ENCODE measurements at regions not wholly inside any gene's neighbourhood (a gene's known extent, or its start where the extent isn't known, plus 50 kb on each side); places are given as distances from the start of the nearest gene placed in this dataset.
"Not testable (repeated sequence)": the region's sequence is repeated elsewhere in the genome, so short reads cannot be mapped to it uniquely, and the experiment has no call there.

DNA sequence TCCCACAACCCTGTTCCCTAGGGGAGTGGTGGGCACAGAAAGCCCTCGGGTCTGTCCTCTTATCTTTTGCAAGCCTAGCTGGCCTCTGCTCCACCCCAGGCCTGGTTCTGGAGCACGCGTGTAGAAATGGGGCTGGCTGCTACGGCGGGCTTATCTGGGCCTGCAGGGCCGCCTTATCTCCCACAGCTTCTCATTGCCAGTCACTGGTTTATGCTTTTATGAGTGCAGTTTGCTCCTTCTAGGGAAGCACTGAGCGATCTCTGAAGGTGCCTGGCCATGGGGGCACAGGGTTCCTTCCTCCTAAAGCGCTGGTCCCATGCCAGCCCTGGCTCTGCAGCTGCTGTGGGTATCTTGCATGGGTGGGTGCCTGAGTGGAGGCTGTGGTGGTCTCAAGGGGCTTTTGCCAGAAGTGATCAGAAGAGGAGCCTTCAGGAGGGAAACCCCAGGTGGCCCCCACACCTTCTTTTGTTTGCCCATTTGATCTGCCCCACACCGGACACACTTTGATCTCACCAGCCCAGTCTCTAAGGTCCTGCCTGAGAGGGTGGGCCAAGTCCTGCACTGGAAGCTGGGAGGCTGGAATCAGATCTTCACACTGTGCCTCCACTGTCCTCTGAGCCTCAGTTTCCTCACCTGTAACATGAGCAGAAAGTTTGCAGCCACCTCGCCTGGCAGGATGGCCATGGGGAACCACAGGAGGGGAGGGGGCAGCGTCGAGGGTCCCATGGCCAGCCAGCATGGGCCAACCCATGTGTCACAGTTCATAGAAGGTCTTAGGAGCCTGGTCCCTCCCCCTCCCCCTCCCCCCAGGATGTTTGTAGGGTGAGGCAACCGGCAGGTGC lies 86.6 kb upstream of the FGF3 start:
- DNase-seq = no peak

DNA sequence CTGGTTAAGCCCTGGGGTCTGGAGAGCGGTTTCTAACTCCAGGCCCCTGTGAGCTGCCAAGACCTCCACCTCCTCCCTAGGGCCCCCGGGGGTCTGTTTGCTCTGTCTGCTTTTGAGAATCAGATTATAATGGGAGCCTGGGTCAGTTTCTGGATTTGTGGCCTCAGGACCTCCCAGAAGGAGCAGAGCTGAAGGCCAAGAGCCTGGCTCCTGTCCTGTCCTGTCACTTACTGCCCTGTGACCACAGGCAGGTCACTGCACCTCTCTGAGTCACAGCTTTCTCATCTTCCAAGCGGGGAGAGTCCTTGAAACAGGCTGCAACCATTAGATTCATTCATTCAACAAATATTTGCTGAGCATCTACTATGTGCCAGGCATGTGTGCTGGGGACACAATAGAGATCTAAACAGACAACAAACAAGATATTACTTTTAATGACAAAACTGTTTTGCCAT lies 87.3 kb upstream of the FGF3 start:
- DNase-seq = no peak

DNA sequence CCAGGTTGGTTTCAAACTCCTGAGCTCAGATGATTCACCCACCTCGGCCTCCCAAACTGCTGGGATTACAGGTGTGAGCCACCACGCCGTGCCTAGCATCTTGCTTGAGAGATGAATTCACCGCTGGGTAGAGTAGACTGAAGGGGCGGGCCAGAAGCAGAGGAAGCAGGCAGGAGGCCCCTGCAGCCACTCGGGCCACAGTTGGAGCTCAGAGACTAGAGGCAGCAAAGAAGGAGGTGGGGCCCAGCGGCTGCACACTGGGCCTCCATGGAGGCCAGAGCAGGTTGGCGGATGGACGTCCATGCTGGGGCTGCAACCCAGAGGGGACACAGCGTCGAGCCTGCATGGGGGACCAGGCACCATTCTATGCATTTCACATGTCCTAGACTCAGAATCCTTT lies 88.4 kb upstream of the FGF3 start:
- no peak for DNase-seq

DNA sequence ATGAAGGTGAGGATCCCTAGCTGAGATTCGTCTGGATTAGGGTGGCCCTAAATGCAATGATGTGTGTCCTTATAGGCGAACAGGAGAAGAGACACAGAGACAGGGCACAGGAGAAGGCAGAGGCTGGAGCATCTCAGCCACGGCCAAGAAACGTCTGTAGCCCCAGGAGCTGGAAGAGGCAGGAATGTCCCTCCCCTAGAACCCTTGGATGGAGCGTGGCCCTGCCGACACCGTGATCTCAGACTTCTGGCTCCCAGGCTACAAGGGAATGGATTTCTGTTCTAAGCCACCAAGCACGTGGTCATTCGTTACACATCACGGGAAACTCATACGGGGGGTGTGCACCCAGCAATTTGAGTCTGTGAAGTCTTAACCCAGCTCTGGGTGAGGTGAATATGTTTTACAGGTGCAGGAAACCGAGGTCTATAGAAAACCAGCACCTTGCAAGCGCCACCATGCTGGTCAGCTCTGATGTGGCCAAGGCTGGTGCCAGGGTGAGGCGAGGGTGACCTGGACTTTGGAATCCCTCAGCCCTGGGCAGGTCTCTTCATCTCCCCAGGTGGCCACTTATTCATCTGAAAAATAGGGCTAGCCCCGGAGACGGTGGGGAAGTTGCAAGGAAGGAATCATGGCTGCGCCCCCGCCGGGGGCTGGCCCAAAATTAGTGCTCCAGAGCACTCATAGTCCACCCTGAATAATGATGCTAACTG lies 89.5 kb upstream of the FGF3 start:
- DNase-seq = no peak

DNA sequence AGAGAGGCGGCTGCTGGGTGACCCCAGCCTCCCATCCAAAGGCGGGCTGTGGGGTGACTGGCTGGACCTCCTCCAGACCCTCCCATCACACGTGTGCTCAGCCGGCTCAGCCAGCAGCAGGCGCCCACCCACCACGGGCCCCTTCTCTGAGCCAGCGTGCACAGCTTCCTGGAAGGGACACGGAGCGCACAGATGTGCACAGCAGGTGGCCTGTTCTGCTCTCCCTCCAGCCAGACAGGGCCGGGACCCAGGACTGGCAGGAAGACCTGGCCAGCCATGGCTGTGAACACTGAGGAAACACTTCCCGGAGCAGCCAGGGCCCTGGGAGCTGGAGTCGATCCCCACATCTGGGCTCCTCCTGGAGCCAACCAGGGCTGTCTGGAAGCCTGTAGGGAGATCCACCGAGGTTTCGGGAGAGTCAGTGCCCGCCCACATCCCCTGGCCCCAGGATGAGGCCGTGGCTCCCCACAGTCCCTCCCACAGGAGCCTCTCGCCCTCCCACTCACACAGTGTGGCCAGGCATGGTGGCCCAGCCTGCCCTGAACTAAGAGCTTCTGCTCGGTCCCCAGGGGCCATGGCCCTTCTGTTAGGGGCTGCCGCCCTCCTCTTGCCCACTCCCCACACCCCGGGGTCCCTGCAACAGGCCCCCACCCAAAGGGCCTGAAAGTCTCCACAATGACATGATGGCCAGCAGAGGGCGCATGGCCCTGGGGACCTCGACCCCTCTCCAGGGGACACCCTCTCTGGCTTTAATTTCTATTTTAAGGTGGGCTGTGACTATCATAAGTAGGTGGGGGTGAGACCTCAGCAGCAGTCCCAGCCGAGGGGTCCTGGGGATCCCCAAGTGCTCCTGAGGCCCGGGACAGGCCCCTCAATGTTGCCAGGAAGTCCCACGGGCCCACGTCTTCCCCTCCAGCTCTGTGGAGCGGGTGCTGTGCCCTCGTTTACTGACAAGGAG lies 90.6 kb upstream of the FGF3 start:
- no peak for DNase-seq

DNA sequence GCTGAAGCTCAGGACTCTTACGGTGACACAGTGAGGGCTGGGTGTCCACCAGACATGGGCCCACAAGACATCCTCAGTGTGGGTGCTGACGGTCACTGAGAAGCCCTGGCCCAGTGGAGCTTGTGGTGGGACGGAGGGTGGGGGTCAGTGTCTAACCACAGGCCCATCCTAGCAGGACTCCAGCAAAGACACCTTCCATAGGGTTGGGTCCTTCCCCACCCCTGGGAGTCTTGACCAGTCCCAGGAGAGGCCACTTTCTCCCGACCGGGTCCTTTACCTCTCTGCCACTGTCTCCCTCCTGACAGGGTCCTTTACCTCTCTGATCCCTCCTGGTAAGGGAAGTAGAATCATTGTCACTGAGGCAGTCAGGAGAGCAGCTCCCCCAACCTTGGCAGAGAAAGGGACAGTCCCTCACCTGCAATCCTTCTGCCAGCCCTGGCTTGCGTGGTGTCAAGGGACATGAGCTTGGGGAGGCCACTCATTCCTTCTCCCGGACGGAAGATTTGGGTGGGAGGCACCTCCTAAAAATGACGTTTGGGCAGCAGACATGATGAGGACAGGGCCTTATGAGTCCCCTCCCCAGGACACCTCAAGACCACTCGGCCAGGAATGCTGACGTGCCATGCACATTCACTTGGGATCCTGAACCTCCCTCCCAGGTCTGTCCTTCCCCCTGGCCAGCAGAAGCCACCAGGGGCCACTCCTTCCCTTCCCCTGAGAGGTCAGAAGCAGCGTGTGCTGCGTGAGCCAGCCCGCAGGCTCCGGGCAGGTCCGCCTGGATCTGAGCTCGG lies 91.5 kb upstream of the FGF3 start:
- DNase-seq = no peak

DNA sequence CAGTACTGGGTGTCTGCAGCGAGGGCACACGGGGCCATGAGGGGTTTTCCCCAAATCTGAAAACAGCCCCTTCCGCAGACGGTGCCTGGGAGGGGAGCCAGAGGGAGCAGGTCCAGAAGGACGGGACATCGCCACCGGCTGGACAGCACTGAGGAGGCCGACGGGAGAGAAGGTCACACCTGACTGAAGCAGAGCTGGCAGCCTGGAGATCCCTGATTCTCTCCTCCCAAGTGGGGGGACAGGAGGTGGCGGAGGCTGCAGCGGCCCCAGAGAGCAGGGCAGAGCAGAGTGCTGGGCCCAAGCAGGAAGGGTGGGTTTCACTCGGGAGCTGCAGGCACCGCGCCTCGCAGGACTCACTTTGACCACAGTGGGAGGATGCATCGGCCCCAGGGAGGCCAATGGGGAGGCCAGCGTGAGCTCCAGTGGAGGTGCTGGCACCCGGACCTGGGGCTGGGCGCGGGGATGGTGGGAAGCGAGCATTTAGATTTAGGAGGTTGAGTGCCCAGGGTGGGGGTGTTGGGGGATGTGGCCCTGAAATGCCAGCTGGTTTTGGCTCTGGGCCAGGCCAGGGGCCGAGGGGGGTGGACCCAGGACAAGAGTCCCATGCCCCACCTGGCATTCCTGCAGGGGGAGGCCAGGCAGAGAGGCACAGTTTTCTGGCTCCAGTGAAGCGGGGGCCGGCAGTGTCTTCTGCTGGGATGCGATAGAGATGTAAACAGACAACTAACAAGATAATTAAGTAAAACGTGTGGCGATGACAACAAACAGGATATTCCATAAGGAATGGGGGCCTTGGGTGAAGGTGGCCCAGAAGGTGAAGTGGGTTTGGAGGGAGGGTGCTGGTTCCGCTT lies 92.3 kb upstream of the FGF3 start:
- no peak for DNase-seq

DNA sequence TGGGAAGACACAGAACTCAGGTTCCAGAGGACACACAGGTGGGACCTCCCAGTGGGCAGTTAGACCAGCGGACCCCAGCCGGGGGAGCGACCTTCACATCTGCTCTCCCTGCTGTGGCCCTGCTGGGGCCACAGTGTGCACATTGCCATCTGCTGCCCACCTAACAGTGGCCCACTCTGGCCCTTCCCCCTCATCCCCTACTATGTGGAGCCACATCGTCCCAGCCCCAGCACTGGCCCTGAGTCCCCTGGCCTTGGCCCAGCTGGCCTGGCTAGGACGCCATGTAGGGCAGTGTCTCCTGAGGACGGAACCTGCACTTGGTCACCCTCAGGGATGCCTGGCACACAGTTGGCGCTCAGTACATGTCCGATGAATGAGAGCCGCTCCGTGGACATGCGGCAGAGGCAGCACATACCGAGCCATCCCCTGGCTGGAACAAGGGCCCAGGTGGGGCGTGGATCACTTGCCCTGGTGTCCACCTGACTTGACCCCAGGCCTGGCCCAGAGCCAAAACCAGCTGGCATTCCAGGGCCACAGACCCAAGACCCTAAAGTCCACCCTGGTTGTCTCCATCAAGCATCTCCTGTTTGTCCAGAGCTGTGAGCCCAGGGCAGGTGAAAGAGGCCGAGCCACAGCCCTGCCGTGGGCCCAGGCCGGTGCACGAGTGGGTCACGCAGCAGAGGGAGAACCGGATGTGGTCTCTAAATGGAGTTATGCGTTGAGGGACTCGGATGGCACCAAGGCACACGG lies 93.1 kb upstream of the FGF3 start:
- no peak for DNase-seq

DNA sequence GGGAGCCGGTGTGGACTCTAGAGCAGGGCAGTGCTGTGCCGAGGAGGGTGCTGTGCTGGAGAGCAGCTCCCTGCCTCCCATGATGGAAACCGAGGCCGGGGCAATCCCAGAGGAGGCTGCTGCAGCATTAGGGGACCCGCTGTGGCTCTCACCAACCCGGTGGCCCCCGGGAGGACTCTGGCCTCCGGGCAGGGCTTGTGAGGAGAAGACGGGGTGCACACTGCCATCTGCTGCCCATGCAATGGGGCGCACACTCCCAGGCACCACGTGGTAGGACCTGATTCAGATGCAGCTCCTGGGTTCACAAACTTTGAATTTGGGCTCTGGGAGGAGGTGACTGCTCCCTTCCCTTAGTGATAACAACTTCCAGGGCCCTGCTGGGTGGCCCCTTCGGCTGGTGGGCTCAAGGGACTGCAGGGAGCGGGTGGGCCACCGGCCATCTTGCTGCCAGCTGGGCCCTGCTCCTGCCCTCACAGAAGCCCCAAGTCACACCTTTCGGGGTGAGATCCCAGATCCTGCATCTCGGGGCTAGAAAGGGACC lies 93.8 kb upstream of the FGF3 start:
- no peak for DNase-seq

DNA sequence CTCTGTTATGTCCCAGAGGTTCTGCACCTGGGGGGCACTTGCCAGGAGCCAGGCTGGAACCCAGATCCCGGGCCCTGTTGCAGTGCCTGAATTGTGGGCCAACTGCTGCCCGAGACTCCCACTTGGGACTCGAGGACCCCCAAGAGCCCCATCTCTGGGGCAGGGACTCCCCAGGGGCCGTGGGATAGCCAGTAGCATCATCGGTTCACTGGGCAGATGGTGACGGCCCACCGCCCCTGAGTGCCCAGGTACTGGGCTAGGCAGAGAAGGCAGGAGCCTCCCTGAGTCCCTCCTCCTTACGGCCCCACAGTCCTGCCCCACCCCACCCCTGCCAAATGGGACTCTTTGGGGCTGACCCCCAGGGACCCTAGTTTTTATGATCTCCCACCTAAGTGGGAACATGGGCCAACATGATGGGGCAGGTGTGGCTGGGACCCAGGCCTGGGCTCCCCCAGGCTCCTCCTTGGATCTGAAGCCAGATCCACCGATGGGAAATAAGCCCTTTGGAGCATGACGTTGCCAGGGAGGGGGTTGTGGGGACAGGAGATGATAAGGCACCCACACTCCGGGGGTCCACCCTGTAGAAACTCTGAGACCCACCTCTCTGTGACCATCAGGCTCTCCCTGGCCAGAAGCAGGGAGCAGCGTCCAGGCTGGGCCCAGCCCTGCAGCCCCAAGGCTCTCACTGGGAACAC lies 94.5 kb upstream of the FGF3 start:
- no peak for DNase-seq

DNA sequence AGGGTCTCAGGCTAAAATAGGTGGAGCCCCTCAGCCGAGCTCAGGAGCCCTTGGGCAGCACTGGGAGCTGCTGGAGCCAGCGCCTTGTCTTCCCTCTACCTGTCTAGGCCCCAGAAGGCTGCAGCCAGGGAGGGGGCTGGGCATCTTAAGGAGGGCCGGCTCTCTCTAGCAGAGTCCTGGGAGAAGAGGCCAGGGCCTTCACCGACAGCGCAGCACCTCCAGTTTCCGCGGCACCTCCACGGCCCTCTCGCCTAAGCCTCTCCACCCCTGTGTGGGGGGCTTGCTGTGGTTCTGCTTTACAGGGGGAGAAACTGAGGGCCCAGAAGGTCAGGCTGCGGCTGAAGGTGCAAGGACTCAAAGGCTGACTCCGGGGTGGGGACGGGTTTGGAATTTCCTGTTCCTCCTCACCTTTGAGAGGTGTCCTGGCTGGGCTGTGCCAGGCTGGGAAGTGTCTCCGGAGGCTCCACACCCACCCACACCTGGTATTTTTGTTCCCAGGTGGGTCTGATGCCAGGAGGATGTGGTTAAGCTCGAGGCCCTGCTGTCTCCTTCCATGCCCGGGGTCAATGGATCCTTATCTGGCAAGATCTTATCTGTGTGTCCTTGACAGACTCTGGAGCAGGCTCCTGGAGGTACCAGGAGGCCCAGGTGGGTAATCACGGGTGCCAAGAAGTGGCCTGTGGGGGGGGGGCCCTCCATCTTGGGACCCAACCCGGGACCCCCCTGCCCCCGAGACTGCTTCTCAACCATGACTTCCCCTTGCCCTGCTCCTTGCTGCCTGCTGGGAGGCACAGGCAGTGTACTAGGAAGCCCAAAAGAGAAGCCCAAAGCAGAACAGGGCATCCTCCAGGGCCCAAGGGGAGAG lies 95.3 kb upstream of the FGF3 start:
- no peak for DNase-seq

DNA sequence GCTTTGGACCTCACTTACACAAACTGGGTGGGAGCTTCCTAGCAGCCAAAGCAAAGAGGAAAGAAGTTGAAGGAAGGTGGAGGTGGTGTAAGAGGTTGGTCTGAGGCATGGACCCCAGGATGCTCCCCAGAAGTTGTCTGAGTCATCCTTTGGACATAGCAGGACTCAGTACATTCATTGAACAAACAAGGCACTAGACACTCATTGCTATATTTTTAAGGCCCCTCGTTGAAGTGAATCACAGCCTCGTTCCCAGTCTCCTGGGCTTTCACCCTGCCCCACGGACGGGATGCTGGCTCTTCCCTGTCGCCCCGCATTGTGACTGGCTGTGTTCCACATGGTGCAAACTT lies 95.9 kb upstream of the FGF3 start:
- no peak for DNase-seq

DNA sequence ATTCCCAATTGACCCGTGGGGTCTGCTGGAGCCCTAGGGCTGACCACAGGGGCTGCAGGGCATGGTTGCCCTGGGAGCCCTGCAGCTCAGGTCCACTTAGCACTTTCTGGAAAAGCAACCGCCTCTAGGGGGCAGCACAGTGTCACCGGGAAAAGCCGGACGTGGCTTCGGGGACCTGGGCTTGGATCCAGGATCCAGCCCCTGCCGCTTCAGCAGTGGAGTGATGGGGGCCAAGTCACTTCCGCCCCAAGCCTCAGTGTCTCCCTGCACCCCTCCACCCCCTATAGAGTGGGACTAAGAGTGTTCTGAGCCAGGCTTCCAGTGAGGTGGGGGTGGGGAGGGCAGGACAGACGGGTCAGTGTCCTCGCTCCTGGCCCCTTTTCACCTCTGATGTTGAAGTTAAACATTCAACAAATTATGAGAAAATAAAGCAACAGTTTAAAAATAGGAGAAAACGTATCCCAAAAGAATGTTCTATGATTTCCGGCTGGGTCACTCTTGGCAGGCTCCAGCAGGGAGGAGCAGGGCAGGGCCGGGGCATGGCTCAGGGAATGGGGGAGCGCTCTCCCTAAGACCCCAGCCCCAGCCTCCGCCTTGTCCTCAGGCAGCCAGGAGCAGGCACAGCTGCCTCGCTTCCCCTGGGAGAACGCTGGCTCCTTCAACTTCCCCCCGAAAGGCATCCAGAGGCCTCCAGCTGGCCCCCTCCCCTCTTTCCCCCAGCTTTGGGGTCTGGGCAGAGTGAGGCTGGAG lies 96.5 kb upstream of the FGF3 start:
- peak; percentile 32 for DNase-seq

DNA sequence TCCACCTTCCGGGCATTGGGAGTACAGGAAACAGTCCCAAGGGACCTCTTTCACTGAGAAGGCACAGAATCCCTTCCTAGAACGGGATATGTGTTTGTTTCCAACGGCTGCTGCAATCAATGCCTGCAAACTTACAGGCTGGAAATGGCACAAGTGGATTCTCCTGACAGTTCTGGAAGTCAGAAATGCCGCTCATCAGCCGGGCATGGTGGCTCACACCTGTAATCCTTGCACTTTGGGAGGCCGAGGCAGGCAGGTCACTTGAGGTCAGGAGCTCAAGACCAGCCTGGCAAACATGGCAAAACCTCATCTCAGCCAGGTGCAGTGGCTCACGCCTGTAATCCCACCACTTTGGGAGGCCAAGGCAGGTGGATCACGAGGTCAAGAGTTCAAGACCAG lies 97.0 kb upstream of the FGF3 start:
- DNase-seq = not testable (repeated sequence)

DNA sequence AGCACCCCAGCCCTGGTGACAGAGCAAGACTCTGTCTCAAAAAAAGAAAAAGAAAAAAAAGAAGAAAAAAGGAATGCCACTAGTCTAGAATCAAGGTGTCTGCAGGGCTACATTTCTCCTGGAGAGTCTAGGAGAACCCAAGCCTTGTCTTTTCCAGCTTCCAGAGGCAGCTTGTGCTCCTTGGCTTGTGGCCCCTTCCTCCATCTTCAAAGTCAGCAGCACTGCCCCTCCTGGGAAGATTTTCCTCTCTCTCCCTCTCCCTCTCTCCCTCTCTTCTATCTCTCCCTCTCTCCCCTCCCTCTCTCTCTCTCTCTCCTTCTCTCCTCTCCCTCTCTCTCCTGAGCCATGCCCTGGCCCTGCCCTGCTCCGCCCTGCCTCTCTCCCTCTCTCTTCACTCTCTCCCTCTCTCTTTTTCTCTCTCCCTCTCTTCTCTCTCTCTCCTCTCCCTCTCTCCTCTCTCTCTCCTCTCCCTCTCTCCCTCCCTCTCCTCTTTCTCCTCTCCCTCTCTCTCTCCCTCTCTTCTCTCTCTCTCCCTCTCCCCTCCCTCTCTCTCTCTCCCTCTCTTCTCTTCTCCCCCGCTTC lies 97.7 kb upstream of the FGF3 start:
- no peak for DNase-seq

DNA sequence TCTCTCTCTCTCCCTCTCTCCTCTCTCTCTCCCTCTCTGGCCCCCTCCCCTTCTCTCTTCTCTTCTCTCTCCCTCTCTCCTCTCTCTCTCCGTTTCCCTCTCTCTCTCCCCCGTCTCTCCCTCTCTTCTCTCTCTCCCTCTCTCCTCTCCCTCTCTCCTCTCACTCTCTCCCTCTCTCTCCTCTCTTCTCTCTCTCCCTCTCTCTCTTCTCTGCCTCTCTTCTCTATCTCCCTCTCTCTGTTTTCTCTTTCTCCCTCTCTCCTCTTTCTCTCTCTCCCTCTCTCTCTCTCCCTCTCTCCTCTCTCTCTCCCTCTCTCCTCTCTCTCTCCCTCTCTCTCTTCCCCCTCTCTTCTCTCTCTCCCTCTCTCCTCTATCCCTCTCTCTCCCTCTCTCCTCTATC lies 98.3 kb upstream of the FGF3 start:
- DNase-seq = no peak

DNA sequence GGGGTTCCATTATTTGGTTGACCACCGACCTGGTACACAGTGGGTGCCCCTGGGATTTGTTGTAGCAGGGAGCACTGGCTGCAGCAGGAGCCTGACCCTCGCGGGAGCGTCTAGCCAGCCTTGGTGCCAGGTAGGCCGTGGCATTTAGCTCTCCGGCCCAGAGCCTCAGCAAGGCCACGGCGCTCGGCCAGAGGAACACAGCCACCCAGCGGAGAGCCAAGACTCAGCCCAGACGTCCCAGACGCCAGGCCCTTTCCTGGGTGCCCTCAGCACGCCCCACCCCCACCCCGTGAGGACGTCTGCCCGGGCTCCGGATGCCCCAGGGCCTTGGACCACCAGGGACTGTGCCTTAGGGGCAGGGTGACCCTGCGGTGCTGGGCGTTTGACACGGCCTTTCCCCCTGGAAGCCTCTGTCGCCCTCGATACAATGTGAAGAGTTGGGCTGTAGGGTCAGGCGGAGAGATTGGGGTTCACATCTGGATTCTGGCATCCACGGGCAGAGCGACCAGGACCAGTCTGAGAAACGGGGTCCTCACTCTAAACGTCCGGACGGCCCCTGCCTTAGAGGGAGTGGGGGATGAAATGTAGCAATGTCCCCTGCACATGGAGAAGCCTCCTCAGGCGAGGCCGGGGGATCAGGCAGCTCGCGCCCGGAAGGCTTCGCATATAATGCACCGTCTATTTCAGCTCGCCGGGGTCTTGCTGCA lies 99.2 kb upstream of the FGF3 start:
- DNase-seq = no peak
